ENCODE measurements at regions not wholly inside any gene's neighbourhood (a gene's known extent, or its start where the extent isn't known, plus 50 kb on each side); places are given as distances from the start of the nearest gene placed in this dataset.
"Not testable (repeated sequence)": the region's sequence is repeated elsewhere in the genome, so short reads cannot be mapped to it uniquely, and the experiment has no call there.

- no peak for DNase-seq (ENCODE audit: low read depth in 2 of 2)
Measured at GRCh38 chr1:219560856-219561255, 52.0 kb downstream of the ZC3H11B start.

GRCh38 chr1:219559899-219560298, 53.0 kb downstream of the ZC3H11B start:
- DNase-seq (ENCODE audit: low read depth in 2 of 2), result no peak

GRCh38 chr1:219555806-219556205, 57.1 kb downstream of the ZC3H11B start:
- no peak for DNase-seq (ENCODE audit: low read depth in 2 of 2)

GRCh38 chr1:219555031-219555692, 57.7 kb downstream of the ZC3H11B start:
- DNase-seq (ENCODE audit: low read depth in 2 of 2), result no peak

- DNase-seq (ENCODE audit: low read depth in 2 of 2), result no peak
Measured at GRCh38 chr1:219553934-219554502, 58.9 kb downstream of the ZC3H11B start.

- no peak for DNase-seq (ENCODE audit: low read depth in 2 of 2)
Measured at GRCh38 chr1:219550201-219550600, 62.7 kb downstream of the ZC3H11B start.

- no peak for DNase-seq (ENCODE audit: low read depth in 2 of 2)
Measured at GRCh38 chr1:219549215-219549614, 63.7 kb downstream of the ZC3H11B start.

- no peak for DNase-seq (ENCODE audit: low read depth in 2 of 2)
Measured at GRCh38 chr1:219548386-219548785, 64.5 kb downstream of the ZC3H11B start.

GRCh38 chr1:219545756-219546155, 67.1 kb downstream of the ZC3H11B start:
- DNase-seq (ENCODE audit: low read depth in 2 of 2), result not testable (repeated sequence)

- no peak for DNase-seq (ENCODE audit: low read depth in 2 of 2)
Measured at GRCh38 chr1:219544163-219544846, 68.6 kb downstream of the ZC3H11B start.

- no peak for DNase-seq (ENCODE audit: low read depth in 2 of 2)
Measured at GRCh38 chr1:219542828-219543518, 69.9 kb downstream of the ZC3H11B start.

- no peak for DNase-seq (ENCODE audit: low read depth in 2 of 2)
Measured at GRCh38 chr1:219541946-219542345, 71.0 kb downstream of the ZC3H11B start.

GRCh38 chr1:219539645-219540254, 73.2 kb downstream of the ZC3H11B start:
- no peak for DNase-seq (ENCODE audit: low read depth in 2 of 2)

GRCh38 chr1:219538886-219539285, 74.0 kb downstream of the ZC3H11B start:
- DNase-seq (ENCODE audit: low read depth in 2 of 2), result no peak

GRCh38 chr1:219537223-219537631, 75.7 kb downstream of the ZC3H11B start:
- DNase-seq (ENCODE audit: low read depth in 2 of 2), result no peak

- DNase-seq (ENCODE audit: low read depth in 2 of 2), result no peak
Measured at GRCh38 chr1:219536038-219536437, 76.9 kb downstream of the ZC3H11B start.

GRCh38 chr1:219534991-219535390, 77.9 kb downstream of the ZC3H11B start:
- DNase-seq (ENCODE audit: low read depth in 2 of 2), result no peak

GRCh38 chr1:219533280-219533679, 79.6 kb downstream of the ZC3H11B start:
- no peak for DNase-seq (ENCODE audit: low read depth in 2 of 2)

GRCh38 chr1:219529116-219529515, 83.8 kb downstream of the ZC3H11B start:
- DNase-seq (ENCODE audit: low read depth in 2 of 2), result no peak

GRCh38 chr1:219528633-219529032, 84.3 kb downstream of the ZC3H11B start:
- DNase-seq (ENCODE audit: low read depth in 2 of 2), result no peak

- DNase-seq (ENCODE audit: low read depth in 2 of 2), result no peak
Measured at GRCh38 chr1:219527994-219528393, 84.9 kb downstream of the ZC3H11B start.

- no peak for DNase-seq (ENCODE audit: low read depth in 2 of 2)
Measured at GRCh38 chr1:219526074-219526473, 86.8 kb downstream of the ZC3H11B start.

Data from stimulated activated CD8-positive, alpha-beta memory T cell treated with anti-CD3 and anti-CD28 coated beads, Interleukin-2, amount 100 ng/mL, for 1 hour (primary cell).